T-cell (primary cell): ENCODE measurements at regions not wholly inside any gene's neighbourhood (a gene's known extent, or its start where the extent isn't known, plus 50 kb on each side); places are given as distances from the start of the nearest gene placed in this dataset.

Experiments
- ATAC-seq, 4 experiments: fragments of 200-7000 bp in 3 of 4; fragments of 150-1000 bp in 1 of 4; cut with Tn5 transposase; replicated peaks in 1 of 4; 1 replicate in 3 of 4; 2 replicates in 1 of 4; pipeline ENCODE4 v1.10.0; 2021; ENCODE audit warnings: moderate library complexity in 3 of 4, mild to moderate bottlenecking in 2 of 4, moderate number of reproducible peaks in 1 of 4
- CTCF ChIA-PET, 2 donors: fragments of 300-600 bp; sonication (Branson Sonifier 250); formaldehyde crosslinking; loops; one replicate each; lab custom pipeline; 2022; ENCODE audit warnings: antibody characterized with exemption in 2 of 2; lab: Charles Lee
- POLR2A ChIA-PET, 2 donors: fragments of 300-600 bp; sonication (Branson Sonifier 250); formaldehyde crosslinking; loops; one replicate each; lab custom pipeline; 2022; ENCODE audit warnings: antibody characterized with exemption in 2 of 2; lab: Charles Lee
- DNase-seq, 35 experiments: peaks; one replicate each; pipeline versions ENCODE4 v3.0.0 to v3.0.0-alpha.2; 2013 to 2023
- H3K27ac ChIP-seq: one replicate; pipeline ENCODE4 v1.5.1; 2013; ENCODE audit warnings: low read length
- H3K27me3 ChIP-seq, 2 experiments: replicated peaks in 1 of 2; 1 replicate in 1 of 2; 2 replicates in 1 of 2; pipeline versions ENCODE4 v1.6.1 to v1.7.0; 2013; ENCODE audit warnings: low read length in 1 of 2, mixed read lengths in 1 of 2; ENCODE audit not compliant: control insufficient read depth in 2 of 2, insufficient read depth in 2 of 2; ENCODE audit errors: extremely low read depth in 1 of 2
- H3K36me3 ChIP-seq, 2 donors: 1 replicate in 1 of 2; 2 replicates in 1 of 2; pipeline versions ENCODE4 v1.6.1 to v1.7.0; 2013; ENCODE audit warnings: low read length in 1 of 2; ENCODE audit not compliant: control insufficient read depth in 2 of 2, insufficient read depth in 1 of 2; ENCODE audit errors: extremely low read depth in 1 of 2
- H3K4me1 ChIP-seq, 2 experiments: 1 replicate in 1 of 2; 2 replicates in 1 of 2; pipeline versions ENCODE4 v1.6.1 to v1.7.0; 2013; ENCODE audit warnings: low read length in 2 of 2, mixed read lengths in 1 of 2; ENCODE audit not compliant: insufficient read depth in 2 of 2, control insufficient read depth in 1 of 2; ENCODE audit errors: extremely low read depth in 1 of 2
- H3K4me3 ChIP-seq, 2 donors: 1 replicate in 1 of 2; 2 replicates in 1 of 2; pipeline versions ENCODE4 v1.5.1 to v1.7.0; 2013; ENCODE audit warnings: mild to moderate bottlenecking in 2 of 2, low read length in 1 of 2, moderate library complexity in 1 of 2; ENCODE audit not compliant: control insufficient read depth in 1 of 2; ENCODE audit errors: extremely low read depth in 1 of 2
- H3K9me3 ChIP-seq: 2 replicates; pipeline ENCODE4 v1.7.0; 2013
- H3K27ac Mint-ChIP-seq, 2 donors: one replicate each; pipeline ENCODE4 v1.8.0; 2020 to 2021; ENCODE audit warnings: mild to moderate bottlenecking in 2 of 2, mixed read lengths in 2 of 2
- H3K27me3 Mint-ChIP-seq, 2 donors: one replicate each; pipeline ENCODE4 v1.8.0; 2021 to 2022; ENCODE audit warnings: mixed read lengths in 2 of 2
- H3K36me3 Mint-ChIP-seq: one replicate; pipeline ENCODE4 v1.8.0; 2021; ENCODE audit warnings: mixed read lengths
- H3K4me1 Mint-ChIP-seq, 3 donors: one replicate each; pipeline ENCODE4 v1.8.0; 2020 to 2022; ENCODE audit warnings: mixed read lengths in 3 of 3, mild to moderate bottlenecking in 1 of 3
- H3K4me3 Mint-ChIP-seq, 3 donors: one replicate each; pipeline ENCODE4 v1.8.0; 2020 to 2022; ENCODE audit warnings: mild to moderate bottlenecking in 3 of 3, mixed read lengths in 3 of 3, moderate library complexity in 3 of 3
- H3K9me3 Mint-ChIP-seq, 3 donors: one replicate each; pipeline ENCODE4 v1.8.0; 2020 to 2022; ENCODE audit warnings: mixed read lengths in 3 of 3
- WGBS: methylation state at CpG from one replicate; pipeline ENCODE4 v1.1.5; 2013; ENCODE audit warnings: missing lambda C conversion rate; ENCODE audit not compliant: insufficient coverage; 5-methylcytosine and 5-hydroxymethylcytosine counted together

- ChIA-PET CTCF (no interaction called here), POLR2A (no interaction called here)
- Mint-ChIP-seq H3K4me1 (peaks cover 0 to 9% (median 5%) of the 10 kb centered on the region in 3 donors), H3K27ac (no peak overlapping the region), H3K27me3 (no peaks in the 10 kb centered on the region), H3K9me3 (no peaks in the 10 kb centered on the region), H3K4me3 (no peak overlapping the region), H3K36me3 (no peaks in the 10 kb centered on the region)
- no CpG with 5 or more reads among the region's 4 CpGs for WGBS
- DNase-seq, result no peak
- Histone ChIP-seq H3K36me3 (no peaks in the 10 kb centered on the region), H3K27ac (no peak overlapping the region), H3K9me3 (no peaks in the 10 kb centered on the region), H3K27me3 (no peaks in the 10 kb centered on the region), H3K4me1 (no peaks in the 10 kb centered on the region), H3K4me3 (no peak overlapping the region)
- no peak for ATAC-seq
Observed at GRCh38 chr1:232473900-232474299, 156.0 kb downstream of the SIPA1L2 start.

GRCh38 chr1:232473324-232473723, 156.6 kb downstream of the SIPA1L2 start:
- H3K4me3 ChIP-seq, result no peak overlapping the region
- H3K4me3 Mint-ChIP-seq, result no peak overlapping the region
- H3K4me1 Mint-ChIP-seq, result peaks cover 0 to 9% (median 5%) of the 10 kb centered on the region in 3 donors
- H3K27ac Mint-ChIP-seq, result no peak overlapping the region
- H3K9me3 ChIP-seq, result no peaks in the 10 kb centered on the region
- ATAC-seq, result no peak
- no peaks in the 10 kb centered on the region for H3K27me3 ChIP-seq
- H3K36me3 ChIP-seq, result no peaks in the 10 kb centered on the region
- no peaks in the 10 kb centered on the region for H3K4me1 ChIP-seq
- no peaks in the 10 kb centered on the region for H3K36me3 Mint-ChIP-seq
- H3K27ac ChIP-seq, result no peak overlapping the region
- WGBS, result 100% methylated on average over 1 of the region's 2 CpGs
- CTCF ChIA-PET, result no interaction called here
- DNase-seq, result no peak
- no peaks in the 10 kb centered on the region for H3K27me3 Mint-ChIP-seq
- no peaks in the 10 kb centered on the region for H3K9me3 Mint-ChIP-seq
- POLR2A ChIA-PET, result no interaction called here

GRCh38 chr1:232472485-232473041, 157.4 kb downstream of the SIPA1L2 start:
- WGBS, result no CpG with 5 or more reads among the region's 3 CpGs
- no peaks in the 10 kb centered on the region for H3K9me3 Mint-ChIP-seq
- Histone ChIP-seq H3K4me3 (no peak overlapping the region), H3K27ac (no peak overlapping the region), H3K9me3 (no peaks in the 10 kb centered on the region), H3K4me1 (no peaks in the 10 kb centered on the region), H3K27me3 (no peaks in the 10 kb centered on the region), H3K36me3 (no peaks in the 10 kb centered on the region)
- H3K4me3 Mint-ChIP-seq, result no peak overlapping the region
- H3K36me3 Mint-ChIP-seq, result no peaks in the 10 kb centered on the region
- ChIA-PET CTCF (no interaction called here), POLR2A (no interaction called here)
- H3K4me1 Mint-ChIP-seq, result peaks cover 4 to 11% (median 6%) of the 10 kb centered on the region in 3 donors
- H3K27me3 Mint-ChIP-seq, result no peaks in the 10 kb centered on the region
- DNase-seq (no peak), ATAC-seq (no peak)
- H3K27ac Mint-ChIP-seq, result no peak overlapping the region

- no peak overlapping the region for H3K4me3 Mint-ChIP-seq
- no peaks in the 10 kb centered on the region for H3K27me3 ChIP-seq
- peaks cover 8 to 14% (median 12%) of the 10 kb centered on the region in 3 donors for H3K4me1 Mint-ChIP-seq
Observed at GRCh38 chr1:232471250-232471649, 158.7 kb downstream of the SIPA1L2 start.

GRCh38 chr1:232470711-232471110, 159.2 kb downstream of the SIPA1L2 start:
- CTCF ChIA-PET, result interaction anchor here in 1 of 2 donors (0.5 kb wide), 1 partner anchor 368 kb away, joined by 3 read pairs; no protein-coding TSS in a partner anchor
- Histone ChIP-seq H3K4me1 (no peaks in the 10 kb centered on the region), H3K27me3 (no peaks in the 10 kb centered on the region), H3K27ac (no peak overlapping the region), H3K4me3 (no peak overlapping the region), H3K36me3 (no peaks in the 10 kb centered on the region), H3K9me3 (no peaks in the 10 kb centered on the region)
- H3K4me1 Mint-ChIP-seq, result peaks cover 8 to 14% (median 12%) of the 10 kb centered on the region in 3 donors
- 100% methylated on average over 1 of the region's 1 CpG for WGBS
- H3K4me3 Mint-ChIP-seq, result no peak overlapping the region
- DNase-seq (no peak), ATAC-seq (no peak)
- H3K36me3 Mint-ChIP-seq, result no peaks in the 10 kb centered on the region
- H3K9me3 Mint-ChIP-seq, result no peaks in the 10 kb centered on the region
- POLR2A ChIA-PET, result no interaction called here
- H3K27ac Mint-ChIP-seq, result no peak overlapping the region
- no peaks in the 10 kb centered on the region for H3K27me3 Mint-ChIP-seq

More at GRCh38 chr1:232471250-232471649, 158.7 kb downstream of the SIPA1L2 start:
- Histone ChIP-seq H3K4me1 (no peaks in the 10 kb centered on the region), H3K9me3 (no peaks in the 10 kb centered on the region), H3K27ac (no peak overlapping the region), H3K4me3 (no peak overlapping the region), H3K36me3 (no peaks in the 10 kb centered on the region)
- no CpG with 5 or more reads among the region's 5 CpGs for WGBS
- CTCF ChIA-PET, result interaction anchor here in 1 of 2 donors (0.5 kb wide), 1 partner anchor 367 kb away, joined by 3 read pairs; no protein-coding TSS in a partner anchor
- Mint-ChIP-seq H3K27ac (no peak overlapping the region), H3K27me3 (no peaks in the 10 kb centered on the region), H3K36me3 (no peaks in the 10 kb centered on the region), H3K9me3 (no peaks in the 10 kb centered on the region)
- DNase-seq (peak in 1 of 35 experiments; percentile 2), ATAC-seq (no peak)
- POLR2A ChIA-PET, result no interaction called here

GRCh38 chr1:232468249-232468648, 161.7 kb downstream of the SIPA1L2 start:
- no peak overlapping the region for H3K27ac Mint-ChIP-seq
- ChIA-PET CTCF (no interaction called here), POLR2A (no interaction called here)
- Histone ChIP-seq H3K36me3 (no peaks in the 10 kb centered on the region), H3K4me1 (no peaks in the 10 kb centered on the region), H3K27ac (no peak overlapping the region), H3K27me3 (no peaks in the 10 kb centered on the region), H3K4me3 (no peak overlapping the region), H3K9me3 (no peaks in the 10 kb centered on the region)
- no peak for DNase-seq
- WGBS, result no CpG with 5 or more reads among the region's 3 CpGs
- no peaks in the 10 kb centered on the region for H3K27me3 Mint-ChIP-seq
- ATAC-seq, result no peak
- peaks cover 8 to 14% (median 12%) of the 10 kb centered on the region in 3 donors for H3K4me1 Mint-ChIP-seq
- H3K4me3 Mint-ChIP-seq, result no peak overlapping the region
- no peaks in the 10 kb centered on the region for H3K36me3 Mint-ChIP-seq
- H3K9me3 Mint-ChIP-seq, result no peaks in the 10 kb centered on the region
